C4-2B (cell line): ENCODE measurements at regions not wholly inside any gene's neighbourhood (a gene's known extent, or its start where the extent isn't known, plus 50 kb on each side); places are given as distances from the start of the nearest gene placed in this dataset.

ENCODE experiments used
- ZFX ChIP-seq: fragments of 450-650 bp; IDR thresholded peaks from 2 replicates; pipeline ENCODE4 v1.6.1; 2017
- TF ChIP-seq, protein P1 (sequence below): fragments of 450-650 bp; conservative IDR thresholded peaks from 2 replicates; pipeline ENCODE4 v1.5.1; 2017; ENCODE audit warnings: mild to moderate bottlenecking

DNA sequence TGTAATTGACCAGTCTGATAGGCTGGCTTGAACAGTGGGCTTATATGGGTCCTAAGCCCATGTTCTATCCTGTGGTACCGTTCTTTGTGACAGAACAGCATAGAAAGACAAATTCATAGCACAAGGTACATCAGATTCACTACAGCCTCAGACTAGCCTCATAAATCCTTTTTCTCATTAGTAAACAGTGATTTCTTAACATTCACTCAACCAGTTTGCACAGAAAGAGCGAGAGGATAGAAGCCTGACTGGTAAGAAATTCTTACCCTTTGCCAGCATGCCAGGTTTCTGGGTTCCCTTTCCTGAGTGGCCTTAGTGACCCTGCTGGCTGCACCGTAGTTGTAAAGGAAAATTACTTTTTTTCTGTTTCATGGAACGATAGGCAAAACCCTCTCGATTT lies 412.1 kb downstream of the SH2D4B start:
- TF ChIP-seq, protein P1, sequence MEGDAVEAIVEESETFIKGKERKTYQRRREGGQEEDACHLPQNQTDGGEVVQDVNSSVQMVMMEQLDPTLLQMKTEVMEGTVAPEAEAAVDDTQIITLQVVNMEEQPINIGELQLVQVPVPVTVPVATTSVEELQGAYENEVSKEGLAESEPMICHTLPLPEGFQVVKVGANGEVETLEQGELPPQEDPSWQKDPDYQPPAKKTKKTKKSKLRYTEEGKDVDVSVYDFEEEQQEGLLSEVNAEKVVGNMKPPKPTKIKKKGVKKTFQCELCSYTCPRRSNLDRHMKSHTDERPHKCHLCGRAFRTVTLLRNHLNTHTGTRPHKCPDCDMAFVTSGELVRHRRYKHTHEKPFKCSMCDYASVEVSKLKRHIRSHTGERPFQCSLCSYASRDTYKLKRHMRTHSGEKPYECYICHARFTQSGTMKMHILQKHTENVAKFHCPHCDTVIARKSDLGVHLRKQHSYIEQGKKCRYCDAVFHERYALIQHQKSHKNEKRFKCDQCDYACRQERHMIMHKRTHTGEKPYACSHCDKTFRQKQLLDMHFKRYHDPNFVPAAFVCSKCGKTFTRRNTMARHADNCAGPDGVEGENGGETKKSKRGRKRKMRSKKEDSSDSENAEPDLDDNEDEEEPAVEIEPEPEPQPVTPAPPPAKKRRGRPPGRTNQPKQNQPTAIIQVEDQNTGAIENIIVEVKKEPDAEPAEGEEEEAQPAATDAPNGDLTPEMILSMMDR = no peak
- no peak for TF ChIP-seq ZFX
